Esophagus squamous epithelium (tissue), 5 donors: ENCODE measurements at regions not wholly inside any gene's neighbourhood (a gene's known extent, or its start where the extent isn't known, plus 50 kb on each side); places are given as distances from the start of the nearest gene placed in this dataset.

Source experiments
- DNase-seq: peaks from one replicate; lab custom pipeline; 2025; lab: John Stamatoyannopoulos, UW
- H3K27ac ChIP-seq, 4 donors: fragments of 200-600 bp; sonication (generic); one replicate each; pipeline ENCODE4 v1.5.1; 2016 to 2019; ENCODE audit warnings: mild to moderate bottlenecking in 1 of 4
- H3K27me3 ChIP-seq, 4 donors: fragments of 200-600 bp; sonication (generic); 1 replicate in 3 of 4; 2 replicates in 1 of 4; pipeline versions ENCODE4 v1.5.1 to v1.6.0; 2017 to 2021; ENCODE audit warnings: antibody characterized with exemption in 1 of 4
- H3K36me3 ChIP-seq, 3 donors: fragments of 200-600 bp; sonication (generic); one replicate each; pipeline ENCODE4 v1.5.1; 2016 to 2019
- H3K4me1 ChIP-seq, 3 donors: fragments of 200-600 bp; sonication (generic); one replicate each; pipeline ENCODE4 v1.5.1; 2017 to 2019
- H3K4me3 ChIP-seq, 4 donors: fragments of 200-600 bp; sonication (generic); 1 replicate in 3 of 4; 2 replicates in 1 of 4; pipeline ENCODE4 v1.5.1; 2016 to 2019; ENCODE audit warnings: mild to moderate bottlenecking in 2 of 4, moderate library complexity in 1 of 4
- H3K9me3 ChIP-seq, 3 donors: fragments of 200-600 bp; sonication (generic); one replicate each; pipeline ENCODE4 v1.5.1; 2016 to 2019
- POLR2A ChIP-seq, 4 donors: fragments of 450-650 bp; IDR thresholded peaks; one replicate each; pipeline ENCODE4 v1.6.1; 2017; ENCODE audit warnings: antibody characterized with exemption in 4 of 4, mild to moderate bottlenecking in 4 of 4, moderate library complexity in 3 of 4
- WGBS, 2 donors: methylation state at CpG; one replicate each; pipeline ENCODE4 v1.1.5; 2018; 5-methylcytosine and 5-hydroxymethylcytosine counted together
- intact Hi-C: fragments of 100-400 bp; cut with DNase I; formaldehyde crosslinking; loops from one replicate; pipeline ENCODE4 v1.15.0; 2022
- TF ChIP-seq, protein P1 (sequence below), 6 experiments: fragments of 450-650 bp in 4 of 6; fragments of 200-600 bp in 2 of 6; sonication (generic) in 2 of 6; IDR thresholded peaks; one replicate each; pipeline ENCODE4 v1.5.1; 2016 to 2019; ENCODE audit warnings: antibody characterized with exemption in 6 of 6, mild to moderate bottlenecking in 4 of 6, moderate library complexity in 4 of 6
- donor health status: DM: yes; HTN: yes; CAD: no.

DNA sequence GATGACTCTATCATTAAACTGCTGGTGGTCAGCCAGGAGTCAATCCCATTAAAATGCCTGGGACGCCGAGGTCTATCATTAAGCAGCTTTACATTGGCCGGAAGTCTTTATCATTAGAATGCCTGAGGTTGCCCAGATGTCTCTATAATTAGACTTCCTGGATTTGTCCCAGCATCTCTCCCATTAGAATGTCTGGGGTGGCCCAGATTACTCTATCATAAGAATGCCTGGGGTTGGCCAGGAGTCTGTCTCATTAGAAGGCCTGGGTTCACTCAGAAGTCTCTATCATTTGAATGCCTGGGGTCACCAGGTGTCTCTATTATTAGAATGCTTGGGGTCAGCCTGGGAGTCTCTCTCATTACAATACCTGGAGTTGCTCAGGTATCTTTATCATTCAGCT lies 2227.2 kb downstream of the TP53TG3F start:
- H3K27ac ChIP-seq: no peak overlapping the region
- no peak overlapping the region for H3K4me3 ChIP-seq
- TF ChIP-seq, protein P1, sequence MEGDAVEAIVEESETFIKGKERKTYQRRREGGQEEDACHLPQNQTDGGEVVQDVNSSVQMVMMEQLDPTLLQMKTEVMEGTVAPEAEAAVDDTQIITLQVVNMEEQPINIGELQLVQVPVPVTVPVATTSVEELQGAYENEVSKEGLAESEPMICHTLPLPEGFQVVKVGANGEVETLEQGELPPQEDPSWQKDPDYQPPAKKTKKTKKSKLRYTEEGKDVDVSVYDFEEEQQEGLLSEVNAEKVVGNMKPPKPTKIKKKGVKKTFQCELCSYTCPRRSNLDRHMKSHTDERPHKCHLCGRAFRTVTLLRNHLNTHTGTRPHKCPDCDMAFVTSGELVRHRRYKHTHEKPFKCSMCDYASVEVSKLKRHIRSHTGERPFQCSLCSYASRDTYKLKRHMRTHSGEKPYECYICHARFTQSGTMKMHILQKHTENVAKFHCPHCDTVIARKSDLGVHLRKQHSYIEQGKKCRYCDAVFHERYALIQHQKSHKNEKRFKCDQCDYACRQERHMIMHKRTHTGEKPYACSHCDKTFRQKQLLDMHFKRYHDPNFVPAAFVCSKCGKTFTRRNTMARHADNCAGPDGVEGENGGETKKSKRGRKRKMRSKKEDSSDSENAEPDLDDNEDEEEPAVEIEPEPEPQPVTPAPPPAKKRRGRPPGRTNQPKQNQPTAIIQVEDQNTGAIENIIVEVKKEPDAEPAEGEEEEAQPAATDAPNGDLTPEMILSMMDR (IDR thresholded peaks at IDR 0.05): no peak
- no peak for TF ChIP-seq POLR2A (IDR thresholded peaks at IDR 0.05)
- H3K9me3 ChIP-seq: peaks cover 0 to 41% (median 3%) of the 10 kb centered on the region in 3 donors
- H3K27me3 ChIP-seq: no peaks in the 10 kb centered on the region
- WGBS, 2 donors: 90 to 100% methylated on average over 2 of the region's 3 CpGs
- no peak for DNase-seq
- H3K36me3 ChIP-seq: no peaks in the 10 kb centered on the region
- intact Hi-C loops: no loop called here
- no peaks in the 10 kb centered on the region for H3K4me1 ChIP-seq

DNA sequence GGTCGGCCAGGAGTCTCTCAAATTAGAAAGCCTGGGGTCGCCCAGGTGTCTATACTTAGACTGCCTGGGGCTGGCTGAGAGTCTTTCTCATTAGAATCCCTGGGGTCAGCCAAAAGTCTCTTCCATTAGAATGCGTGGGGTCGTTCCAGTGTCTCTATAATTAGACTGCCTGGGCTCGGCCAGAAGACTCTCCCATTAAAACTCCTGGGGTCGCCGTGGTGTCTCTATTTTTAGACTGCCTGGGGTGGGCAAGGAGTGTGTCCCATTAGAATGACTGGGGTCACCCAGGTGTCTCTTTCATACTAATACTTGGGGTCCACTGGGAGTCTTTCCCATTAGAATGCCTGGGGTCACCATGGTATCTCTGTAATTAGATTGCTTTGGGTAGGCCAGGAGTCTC lies 2227.7 kb downstream of the TP53TG3F start:
- no peaks in the 10 kb centered on the region for H3K36me3 ChIP-seq
- peaks cover 0 to 46% (median 3%) of the 10 kb centered on the region in 3 donors for H3K9me3 ChIP-seq
- 81 to 84% methylated on average over 5 to 6 of the region's 7 CpGs for WGBS, 2 donors
- no peak overlapping the region for H3K27ac ChIP-seq
- H3K27me3 ChIP-seq: no peaks in the 10 kb centered on the region
- TF ChIP-seq, protein P1 (IDR thresholded peaks at IDR 0.05): no peak
- TF ChIP-seq POLR2A (IDR thresholded peaks at IDR 0.05): no peak
- H3K4me1 ChIP-seq: no peaks in the 10 kb centered on the region
- intact Hi-C loops: no loop called here
- no peak overlapping the region for H3K4me3 ChIP-seq
- DNase-seq: no peak

DNA sequence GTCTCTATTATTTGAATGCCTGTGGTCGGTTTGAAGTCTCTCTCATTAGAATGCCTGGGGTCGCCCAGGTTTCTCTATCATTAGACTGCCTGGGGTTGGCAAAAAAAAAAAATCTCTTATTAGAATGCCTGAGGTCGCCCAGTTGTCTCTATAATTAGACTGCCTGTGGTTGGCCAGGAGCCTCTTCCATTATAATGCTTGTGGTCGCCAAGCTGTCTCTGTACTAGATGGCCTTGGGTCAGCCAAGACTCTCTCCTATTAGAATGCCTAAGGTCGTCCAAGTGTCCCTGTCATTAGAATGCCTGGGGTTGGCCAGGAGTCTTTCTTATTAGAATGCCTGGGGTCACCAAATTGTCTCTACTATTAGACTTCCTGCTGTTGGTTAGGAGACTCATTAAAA lies 2228.4 kb downstream of the TP53TG3F start:
- H3K27ac ChIP-seq: no peak overlapping the region
- H3K4me3 ChIP-seq: no peak overlapping the region
- no peaks in the 10 kb centered on the region for H3K4me1 ChIP-seq
- TF ChIP-seq, protein P1 (IDR thresholded peaks at IDR 0.05): no peak
- TF ChIP-seq POLR2A (IDR thresholded peaks at IDR 0.05): no peak
- intact Hi-C loops: no loop called here
- WGBS, 2 donors: 46 to 66% methylated on average over 5 of the region's 5 CpGs
- H3K9me3 ChIP-seq: peaks cover 0 to 48% (median 3%) of the 10 kb centered on the region in 3 donors
- no peaks in the 10 kb centered on the region for H3K27me3 ChIP-seq
- no peaks in the 10 kb centered on the region for H3K36me3 ChIP-seq
- DNase-seq: no peak

DNA sequence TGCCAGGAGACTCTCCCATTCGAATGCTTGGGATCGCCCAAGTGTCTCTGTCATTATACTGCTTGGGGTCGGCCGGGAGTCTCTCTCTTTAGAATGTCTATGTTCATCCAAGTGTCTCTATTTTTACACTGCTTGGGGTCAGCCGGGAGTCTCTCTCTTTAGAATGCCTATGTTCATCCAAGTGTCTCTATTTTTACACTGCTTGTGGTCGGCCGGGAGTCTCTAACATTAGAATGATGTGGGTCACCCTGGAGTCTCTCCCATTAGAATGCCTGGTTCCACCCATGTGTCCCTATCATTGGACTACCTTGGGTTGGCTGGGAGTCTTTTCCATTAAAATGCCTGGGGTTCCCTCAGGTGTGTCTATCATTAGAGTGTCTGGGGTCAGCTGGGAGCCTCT lies 2230.4 kb downstream of the TP53TG3F start:
- TF ChIP-seq POLR2A (IDR thresholded peaks at IDR 0.05): no peak
- TF ChIP-seq, protein P1 (IDR thresholded peaks at IDR 0.05): no peak
- no peak for DNase-seq
- H3K27me3 ChIP-seq: no peaks in the 10 kb centered on the region
- intact Hi-C loops: no loop called here
- H3K4me3 ChIP-seq: no peak overlapping the region
- no peaks in the 10 kb centered on the region for H3K4me1 ChIP-seq
- no peak overlapping the region for H3K27ac ChIP-seq
- WGBS, 2 donors: 85 to 86% methylated on average over 7 of the region's 7 CpGs
- H3K9me3 ChIP-seq: peaks cover 0 to 51% (median 0%) of the 10 kb centered on the region in 3 donors
- no peaks in the 10 kb centered on the region for H3K36me3 ChIP-seq

DNA sequence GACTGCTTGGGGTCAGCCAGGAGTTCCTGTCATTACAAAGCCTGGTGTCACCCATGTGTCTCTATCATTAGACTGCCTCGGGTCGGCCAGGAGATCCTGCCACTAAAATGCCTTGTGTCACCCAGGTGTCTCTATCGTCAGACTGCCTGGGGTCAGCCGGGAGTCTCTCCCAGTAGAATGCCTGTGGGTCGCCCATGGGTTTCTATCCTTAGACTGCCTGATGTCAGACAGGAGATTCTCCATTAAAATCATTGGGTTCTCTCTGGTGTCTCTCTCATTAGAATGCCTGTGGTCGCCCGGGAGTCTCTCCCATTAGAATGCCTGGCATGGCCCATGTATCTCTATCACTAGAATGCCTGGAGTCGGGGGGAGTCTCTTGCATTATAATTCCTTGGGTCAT lies 2231.0 kb downstream of the TP53TG3F start:
- H3K36me3 ChIP-seq: no peaks in the 10 kb centered on the region
- DNase-seq: no peak

More for the DNA sequence above, 2231.0 kb downstream of the TP53TG3F start:
- 63 to 65% methylated on average over 7 to 8 of the region's 8 CpGs for WGBS, 2 donors
- Histone ChIP-seq H3K27me3 (no peaks in the 10 kb centered on the region), H3K4me3 (no peak overlapping the region), H3K9me3 (peaks cover 0 to 50% (median 0%) of the 10 kb centered on the region in 3 donors), H3K4me1 (no peaks in the 10 kb centered on the region), H3K27ac (no peak overlapping the region)
- intact Hi-C loops: no loop called here
- no peak for TF ChIP-seq POLR2A (IDR thresholded peaks at IDR 0.05)
- TF ChIP-seq, protein P1 (IDR thresholded peaks at IDR 0.05): no peak
